ENCODE measurements at regions not wholly inside any gene's neighbourhood (a gene's known extent, or its start where the extent isn't known, plus 50 kb on each side); places are given as distances from the start of the nearest gene placed in this dataset.

DNA sequence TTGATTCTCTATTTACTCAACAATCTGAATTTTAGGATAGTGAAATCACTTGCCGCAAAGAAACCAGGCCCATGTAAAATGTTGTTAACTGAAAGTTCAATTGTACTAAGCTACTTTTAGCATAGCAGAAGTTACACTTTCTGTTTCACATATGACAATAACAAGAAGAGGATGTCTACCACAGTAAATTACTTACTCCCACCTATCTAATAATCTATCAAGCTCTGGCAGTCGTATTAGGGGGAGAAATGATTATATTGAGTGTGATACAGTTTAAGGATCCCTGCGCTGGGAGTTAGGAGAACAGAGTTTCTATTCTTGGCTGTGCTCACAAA is 66.5 kb upstream of the CAND1 start:
- Histone ChIP-seq H3K4me1 (replicated peaks in 1 of 2; ENCODE audit: control insufficient read depth in 2 of 2, insufficient read depth in 2 of 2, low read length in 2 of 2) (no peaks in the 10 kb centered on the region), H3K27me3 (ENCODE audit: control insufficient read depth in 2 of 2, insufficient read depth in 2 of 2, low read length in 2 of 2) (no peaks in the 10 kb centered on the region), H3K9me3 (replicated peaks; ENCODE audit: control insufficient read depth, insufficient read depth, low read depth, low read length) (no peaks in the 10 kb centered on the region; the same call in 1 of the 2 replicates), H3K79me2 (ENCODE audit: control insufficient read depth, insufficient read depth, low read length) (no peaks in the 10 kb centered on the region), H3K9me1 (ENCODE audit: control insufficient read depth, insufficient read depth, low read length) (no peaks in the 10 kb centered on the region), H3K27ac (ENCODE audit: extremely low read depth, low read depth, low read length) (no peak overlapping the region), H2AFZ (ENCODE audit: low read depth, low read length) (no peak overlapping the region), H3K4me3 (no peak overlapping the region), H4K20me1 (replicated peaks; ENCODE audit: control insufficient read depth, insufficient read depth, low read length) (no peaks in the 10 kb centered on the region), H3K9ac (ENCODE audit: insufficient read depth in 1 of 2, low read depth in 2 of 2, low read length in 2 of 2) (no peak overlapping the region), H3K36me3 (ENCODE audit: control insufficient read depth, insufficient read depth, low read length) (no peaks in the 10 kb centered on the region), H3K4me2 (ENCODE audit: insufficient read depth, low read length) (no peak overlapping the region)
- WGBS (ENCODE audit: insufficient coverage, low coverage, missing lambda C conversion rate) = 4% methylated on average over 3 of the region's 3 CpGs
- ChIA-PET POLR2A (no interaction called here), CTCF (ENCODE audit: low intra/inter-chr PET ratio) (no interaction called here)
- no peak for DNase-seq (ENCODE audit: extremely low read depth in 1 of 4, low spot score in 3 of 4)
- in situ Hi-C loops (cut with MboI) (no loop called here), intact Hi-C loops (cut with micrococcal nuclease) (no loop called here)
- no peak for FAIRE-seq
- no peak for ATAC-seq
- no TSS peak for BruUV-seq (replicated peaks)
- TF ChIP-seq ZNF174 (CRISPR knock-in tag; IDR thresholded peaks at IDR 0.05) (no peak), GABPB2 (CRISPR knock-in tag; conservative IDR thresholded peaks at IDR 0.05) (no peak), SREBF1 (IDR thresholded peaks at IDR 0.05; ENCODE audit: borderline replicate concordance, low read depth, low read length) (no peak), SNIP1 (IDR thresholded peaks at IDR 0.05; ENCODE audit: low read depth) (no peak), ZNF785 (CRISPR knock-in tag; IDR thresholded peaks at IDR 0.05) (no peak), RAD21 (CRISPR knock-in tag; conservative IDR thresholded peaks at IDR 0.05 in 1 of 2, IDR thresholded peaks at IDR 0.05 in 1 of 2) (no peak), ZNF263 (CRISPR knock-in tag; IDR thresholded peaks at IDR 0.05; ENCODE audit: borderline replicate concordance) (no peak)
- TF ChIP-seq, protein P1, sequence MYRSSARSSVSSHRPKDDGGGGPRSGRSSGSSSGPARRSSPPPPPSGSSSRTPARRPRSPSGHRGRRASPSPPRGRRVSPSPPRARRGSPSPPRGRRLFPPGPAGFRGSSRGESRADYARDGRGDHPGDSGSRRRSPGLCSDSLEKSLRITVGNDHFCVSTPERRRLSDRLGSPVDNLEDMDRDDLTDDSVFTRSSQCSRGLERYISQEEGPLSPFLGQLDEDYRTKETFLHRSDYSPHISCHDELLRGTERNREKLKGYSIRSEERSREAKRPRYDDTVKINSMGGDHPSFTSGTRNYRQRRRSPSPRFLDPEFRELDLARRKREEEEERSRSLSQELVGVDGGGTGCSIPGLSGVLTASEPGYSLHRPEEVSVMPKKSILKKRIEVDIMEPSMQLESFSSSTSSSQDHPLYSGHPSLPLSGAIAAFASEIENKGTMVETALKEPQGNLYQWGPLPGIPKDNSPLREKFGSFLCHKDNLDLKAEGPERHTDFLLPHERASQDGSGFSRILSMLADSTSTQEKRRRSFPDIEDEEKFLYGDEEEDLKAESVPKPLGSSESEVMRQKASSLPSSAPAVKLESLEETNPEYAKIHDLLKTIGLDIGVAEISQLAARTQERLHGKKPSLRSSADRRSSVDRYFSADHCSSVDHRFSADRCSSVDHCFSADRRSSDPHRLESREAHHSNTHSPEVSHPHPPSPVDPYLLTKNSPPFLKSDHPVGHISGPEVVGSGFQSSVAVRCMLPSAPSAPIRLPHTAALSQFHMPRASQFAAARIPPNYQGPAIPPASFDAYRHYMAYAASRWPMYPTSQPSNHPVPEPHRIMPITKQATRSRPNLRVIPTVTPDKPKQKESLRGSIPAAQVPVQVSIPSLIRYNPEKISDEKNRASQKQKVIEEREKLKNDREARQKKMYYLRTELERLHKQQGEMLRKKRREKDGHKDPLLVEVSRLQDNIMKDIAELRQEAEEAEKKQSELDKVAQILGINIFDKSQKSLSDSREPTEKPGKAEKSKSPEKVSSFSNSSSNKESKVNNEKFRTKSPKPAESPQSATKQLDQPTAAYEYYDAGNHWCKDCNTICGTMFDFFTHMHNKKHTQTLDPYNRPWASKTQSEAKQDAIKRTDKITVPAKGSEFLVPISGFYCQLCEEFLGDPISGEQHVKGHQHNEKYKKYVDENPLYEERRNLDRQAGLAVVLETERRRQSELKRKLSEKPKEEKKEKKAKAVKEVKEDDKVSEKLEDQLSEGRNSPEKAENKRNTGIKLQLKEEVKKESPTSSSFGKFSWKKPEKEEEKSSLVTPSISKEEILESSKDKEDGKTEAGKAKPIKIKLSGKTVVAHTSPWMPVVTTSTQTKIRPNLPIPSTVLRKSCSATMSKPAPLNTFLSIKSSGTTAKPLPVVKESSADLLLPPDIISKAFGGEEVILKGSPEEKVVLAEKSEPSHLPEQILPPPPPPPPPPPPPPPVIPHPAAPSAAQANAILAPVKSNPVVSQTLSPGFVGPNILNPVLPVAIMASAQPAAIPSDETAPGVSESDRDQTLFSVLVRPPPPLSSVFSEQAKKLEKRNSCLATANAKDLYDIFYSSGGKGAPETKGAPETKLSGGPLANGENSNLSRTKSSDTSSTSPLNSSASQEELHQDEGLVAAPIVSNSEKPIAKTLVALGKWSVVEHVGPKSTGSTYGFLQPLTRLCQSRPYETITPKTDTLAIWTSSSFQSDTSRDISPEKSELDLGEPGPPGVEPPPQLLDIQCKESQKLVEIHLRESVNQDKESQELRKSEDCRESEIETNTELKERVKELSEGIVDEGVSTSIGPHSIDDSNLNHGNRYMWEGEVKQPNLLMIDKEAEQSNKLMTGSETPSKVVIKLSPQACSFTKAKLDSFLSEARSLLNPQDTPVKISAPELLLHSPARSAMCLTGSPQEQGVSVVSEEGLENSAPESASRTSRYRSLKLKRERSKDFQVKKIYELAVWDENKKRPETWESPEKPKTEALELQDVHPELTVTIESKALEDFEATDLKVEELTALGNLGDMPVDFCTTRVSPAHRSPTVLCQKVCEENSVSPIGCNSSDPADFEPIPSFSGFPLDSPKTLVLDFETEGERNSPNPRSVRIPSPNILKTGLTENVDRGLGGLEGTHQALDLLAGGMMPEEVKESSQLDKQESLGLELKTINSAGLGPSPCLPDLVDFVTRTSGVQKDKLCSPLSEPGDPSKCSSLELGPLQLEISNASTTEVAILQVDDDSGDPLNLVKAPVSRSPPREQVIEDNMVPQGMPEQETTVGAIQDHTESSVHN (IDR thresholded peaks at IDR 0.05; ENCODE audit: borderline replicate concordance in 1 of 2, low read depth in 1 of 2) = no peak
- TF ChIP-seq, protein P2, sequence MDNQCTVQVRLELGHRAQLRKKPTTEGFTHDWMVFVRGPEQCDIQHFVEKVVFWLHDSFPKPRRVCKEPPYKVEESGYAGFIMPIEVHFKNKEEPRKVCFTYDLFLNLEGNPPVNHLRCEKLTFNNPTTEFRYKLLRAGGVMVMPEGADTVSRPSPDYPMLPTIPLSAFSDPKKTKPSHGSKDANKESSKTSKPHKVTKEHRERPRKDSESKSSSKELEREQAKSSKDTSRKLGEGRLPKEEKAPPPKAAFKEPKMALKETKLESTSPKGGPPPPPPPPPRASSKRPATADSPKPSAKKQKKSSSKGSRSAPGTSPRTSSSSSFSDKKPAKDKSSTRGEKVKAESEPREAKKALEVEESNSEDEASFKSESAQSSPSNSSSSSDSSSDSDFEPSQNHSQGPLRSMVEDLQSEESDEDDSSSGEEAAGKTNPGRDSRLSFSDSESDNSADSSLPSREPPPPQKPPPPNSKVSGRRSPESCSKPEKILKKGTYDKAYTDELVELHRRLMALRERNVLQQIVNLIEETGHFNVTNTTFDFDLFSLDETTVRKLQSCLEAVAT (IDR thresholded peaks at IDR 0.05) = no peak
- TF ChIP-seq, protein P3, sequence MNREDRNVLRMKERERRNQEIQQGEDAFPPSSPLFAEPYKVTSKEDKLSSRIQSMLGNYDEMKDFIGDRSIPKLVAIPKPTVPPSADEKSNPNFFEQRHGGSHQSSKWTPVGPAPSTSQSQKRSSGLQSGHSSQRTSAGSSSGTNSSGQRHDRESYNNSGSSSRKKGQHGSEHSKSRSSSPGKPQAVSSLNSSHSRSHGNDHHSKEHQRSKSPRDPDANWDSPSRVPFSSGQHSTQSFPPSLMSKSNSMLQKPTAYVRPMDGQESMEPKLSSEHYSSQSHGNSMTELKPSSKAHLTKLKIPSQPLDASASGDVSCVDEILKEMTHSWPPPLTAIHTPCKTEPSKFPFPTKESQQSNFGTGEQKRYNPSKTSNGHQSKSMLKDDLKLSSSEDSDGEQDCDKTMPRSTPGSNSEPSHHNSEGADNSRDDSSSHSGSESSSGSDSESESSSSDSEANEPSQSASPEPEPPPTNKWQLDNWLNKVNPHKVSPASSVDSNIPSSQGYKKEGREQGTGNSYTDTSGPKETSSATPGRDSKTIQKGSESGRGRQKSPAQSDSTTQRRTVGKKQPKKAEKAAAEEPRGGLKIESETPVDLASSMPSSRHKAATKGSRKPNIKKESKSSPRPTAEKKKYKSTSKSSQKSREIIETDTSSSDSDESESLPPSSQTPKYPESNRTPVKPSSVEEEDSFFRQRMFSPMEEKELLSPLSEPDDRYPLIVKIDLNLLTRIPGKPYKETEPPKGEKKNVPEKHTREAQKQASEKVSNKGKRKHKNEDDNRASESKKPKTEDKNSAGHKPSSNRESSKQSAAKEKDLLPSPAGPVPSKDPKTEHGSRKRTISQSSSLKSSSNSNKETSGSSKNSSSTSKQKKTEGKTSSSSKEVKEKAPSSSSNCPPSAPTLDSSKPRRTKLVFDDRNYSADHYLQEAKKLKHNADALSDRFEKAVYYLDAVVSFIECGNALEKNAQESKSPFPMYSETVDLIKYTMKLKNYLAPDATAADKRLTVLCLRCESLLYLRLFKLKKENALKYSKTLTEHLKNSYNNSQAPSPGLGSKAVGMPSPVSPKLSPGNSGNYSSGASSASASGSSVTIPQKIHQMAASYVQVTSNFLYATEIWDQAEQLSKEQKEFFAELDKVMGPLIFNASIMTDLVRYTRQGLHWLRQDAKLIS (CRISPR knock-in tag; IDR thresholded peaks at IDR 0.05) = no peak

All from K562 (cell line).